ENCODE measurements at regions not wholly inside any gene's neighbourhood (a gene's known extent, or its start where the extent isn't known, plus 50 kb on each side); places are given as distances from the start of the nearest gene placed in this dataset.

GRCh38 chr3:34131091-34131490 is 332.7 kb downstream of the PDCD6IP start:
- FAIRE-seq (no peak), DNase-seq (ENCODE audit: insufficient read length, low spot score) (no peak)
- no peak for TF ChIP-seq POLR2AphosphoS5 (IDR thresholded peaks at IDR 0.05; ENCODE audit: low read depth, low read length)
- no peak for TF ChIP-seq TAF1 (IDR thresholded peaks at IDR 0.05; ENCODE audit: low read depth, low read length)
- no peak for TF ChIP-seq POU2F2 (IDR thresholded peaks at IDR 0.05; ENCODE audit: low read depth, low read length)
- TF ChIP-seq SPI1 (IDR thresholded peaks at IDR 0.05; ENCODE audit: low read depth, low read length), result no peak
- no peak for TF ChIP-seq PAX5 (IDR thresholded peaks at IDR 0.05; ENCODE audit: insufficient read depth, low read length, severe bottlenecking)
- TF ChIP-seq POLR2A (IDR thresholded peaks at IDR 0.05; ENCODE audit: low read depth, low read length), result no peak

GRCh38 chr3:34132069-34132692 is 333.8 kb downstream of the PDCD6IP start:
- DNase-seq (ENCODE audit: insufficient read length, low spot score) (no peak), FAIRE-seq (no peak)
- no peak for TF ChIP-seq SPI1 (IDR thresholded peaks at IDR 0.05; ENCODE audit: low read depth, low read length)
- no peak for TF ChIP-seq POLR2AphosphoS5 (IDR thresholded peaks at IDR 0.05; ENCODE audit: low read depth, low read length)
- no peak for TF ChIP-seq POU2F2 (IDR thresholded peaks at IDR 0.05; ENCODE audit: low read depth, low read length)
- TF ChIP-seq POLR2A (IDR thresholded peaks at IDR 0.05; ENCODE audit: low read depth, low read length), result no peak

- no peak for DNase-seq (ENCODE audit: insufficient read length, low spot score)
- no peak for FAIRE-seq
- no peak for TF ChIP-seq POLR2AphosphoS5 (IDR thresholded peaks at IDR 0.05; ENCODE audit: low read depth, low read length)
- TF ChIP-seq TAF1 (IDR thresholded peaks at IDR 0.05; ENCODE audit: low read depth, low read length), result no peak
- no peak for TF ChIP-seq SPI1 (IDR thresholded peaks at IDR 0.05; ENCODE audit: low read depth, low read length)
- no peak for TF ChIP-seq POLR2A (IDR thresholded peaks at IDR 0.05; ENCODE audit: low read depth, low read length)
- no peak for TF ChIP-seq POU2F2 (IDR thresholded peaks at IDR 0.05; ENCODE audit: low read depth, low read length)
- no peak for TF ChIP-seq PAX5 (IDR thresholded peaks at IDR 0.05; ENCODE audit: insufficient read depth, low read length, severe bottlenecking)
Measured at GRCh38 chr3:34139566-34139965, 341.1 kb downstream of the PDCD6IP start.

GRCh38 chr3:34140616-34141015 is 342.2 kb downstream of the PDCD6IP start:
- DNase-seq (ENCODE audit: insufficient read length, low spot score) (no peak), FAIRE-seq (no peak)
- TF ChIP-seq POLR2AphosphoS5 (IDR thresholded peaks at IDR 0.05; ENCODE audit: low read depth, low read length) (no peak), SPI1 (IDR thresholded peaks at IDR 0.05; ENCODE audit: low read depth, low read length) (no peak), TAF1 (IDR thresholded peaks at IDR 0.05; ENCODE audit: low read depth, low read length) (no peak), POU2F2 (IDR thresholded peaks at IDR 0.05; ENCODE audit: low read depth, low read length) (no peak), PAX5 (IDR thresholded peaks at IDR 0.05; ENCODE audit: insufficient read depth, low read length, severe bottlenecking) (no peak), POLR2A (IDR thresholded peaks at IDR 0.05; ENCODE audit: low read depth, low read length) (no peak)

GRCh38 chr3:34141841-34142337 is 343.5 kb downstream of the PDCD6IP start:
- FAIRE-seq (no peak), DNase-seq (ENCODE audit: insufficient read length, low spot score) (no peak)
- no peak for TF ChIP-seq PAX5 (IDR thresholded peaks at IDR 0.05; ENCODE audit: insufficient read depth, low read length, severe bottlenecking)
- no peak for TF ChIP-seq POLR2AphosphoS5 (IDR thresholded peaks at IDR 0.05; ENCODE audit: low read depth, low read length)
- no peak for TF ChIP-seq SPI1 (IDR thresholded peaks at IDR 0.05; ENCODE audit: low read depth, low read length)
- no peak for TF ChIP-seq POLR2A (IDR thresholded peaks at IDR 0.05; ENCODE audit: low read depth, low read length)

GRCh38 chr3:34145796-34146195 is 347.4 kb downstream of the PDCD6IP start:
- DNase-seq (ENCODE audit: insufficient read length, low spot score), result no peak
- TF ChIP-seq POLR2AphosphoS5 (IDR thresholded peaks at IDR 0.05; ENCODE audit: low read depth, low read length) (no peak), SPI1 (IDR thresholded peaks at IDR 0.05; ENCODE audit: low read depth, low read length) (no peak), PAX5 (IDR thresholded peaks at IDR 0.05; ENCODE audit: insufficient read depth, low read length, severe bottlenecking) (no peak), POLR2A (IDR thresholded peaks at IDR 0.05; ENCODE audit: low read depth, low read length) (no peak), TAF1 (IDR thresholded peaks at IDR 0.05; ENCODE audit: low read depth, low read length) (no peak), POU2F2 (IDR thresholded peaks at IDR 0.05; ENCODE audit: low read depth, low read length) (no peak)
- FAIRE-seq, result no peak

GRCh38 chr3:34146596-34146995 is 348.2 kb downstream of the PDCD6IP start:
- no peak for FAIRE-seq
- DNase-seq (ENCODE audit: insufficient read length, low spot score), result no peak
- TF ChIP-seq POU2F2 (IDR thresholded peaks at IDR 0.05; ENCODE audit: low read depth, low read length) (no peak), TAF1 (IDR thresholded peaks at IDR 0.05; ENCODE audit: low read depth, low read length) (no peak), SPI1 (IDR thresholded peaks at IDR 0.05; ENCODE audit: low read depth, low read length) (no peak), POLR2A (IDR thresholded peaks at IDR 0.05; ENCODE audit: low read depth, low read length) (no peak)

- DNase-seq (ENCODE audit: insufficient read length, low spot score) (no peak), FAIRE-seq (no peak)
- TF ChIP-seq POLR2A (IDR thresholded peaks at IDR 0.05; ENCODE audit: low read depth, low read length) (no peak), SPI1 (IDR thresholded peaks at IDR 0.05; ENCODE audit: low read depth, low read length) (peak; percentile 30; the same call in 1 of the 2 replicates), PAX5 (IDR thresholded peaks at IDR 0.05; ENCODE audit: insufficient read depth, low read length, severe bottlenecking) (no peak), POLR2AphosphoS5 (IDR thresholded peaks at IDR 0.05; ENCODE audit: low read depth, low read length) (no peak), TAF1 (IDR thresholded peaks at IDR 0.05; ENCODE audit: low read depth, low read length) (no peak), POU2F2 (IDR thresholded peaks at IDR 0.05; ENCODE audit: low read depth, low read length) (no peak)
Measured at GRCh38 chr3:34150992-34151391, 352.6 kb downstream of the PDCD6IP start.

GRCh38 chr3:34152656-34153055 is 354.2 kb downstream of the PDCD6IP start:
- no peak for FAIRE-seq

GRCh38 chr3:34155108-34155507 is 356.7 kb downstream of the PDCD6IP start:
- DNase-seq (ENCODE audit: insufficient read length, low spot score) (no peak), FAIRE-seq (no peak)
- TF ChIP-seq SPI1 (IDR thresholded peaks at IDR 0.05; ENCODE audit: low read depth, low read length), result no peak
- no peak for TF ChIP-seq POU2F2 (IDR thresholded peaks at IDR 0.05; ENCODE audit: low read depth, low read length)
- TF ChIP-seq POLR2A (IDR thresholded peaks at IDR 0.05; ENCODE audit: low read depth, low read length), result no peak
- TF ChIP-seq PAX5 (IDR thresholded peaks at IDR 0.05; ENCODE audit: insufficient read depth, low read length, severe bottlenecking), result no peak

More at GRCh38 chr3:34152656-34153055, 354.2 kb downstream of the PDCD6IP start:
- TF ChIP-seq POLR2AphosphoS5 (IDR thresholded peaks at IDR 0.05; ENCODE audit: low read depth, low read length), result no peak
- TF ChIP-seq POLR2A (IDR thresholded peaks at IDR 0.05; ENCODE audit: low read depth, low read length), result no peak
- TF ChIP-seq POU2F2 (IDR thresholded peaks at IDR 0.05; ENCODE audit: low read depth, low read length), result no peak
- no peak for TF ChIP-seq TAF1 (IDR thresholded peaks at IDR 0.05; ENCODE audit: low read depth, low read length)
- no peak for TF ChIP-seq SPI1 (IDR thresholded peaks at IDR 0.05; ENCODE audit: low read depth, low read length)
- TF ChIP-seq PAX5 (IDR thresholded peaks at IDR 0.05; ENCODE audit: insufficient read depth, low read length, severe bottlenecking), result no peak
- DNase-seq (ENCODE audit: insufficient read length, low spot score), result no peak
